NCI-H1417 (cell line): ENCODE measurements at regions not wholly inside any gene's neighbourhood (a gene's known extent, or its start where the extent isn't known, plus 50 kb on each side); places are given as distances from the start of the nearest gene placed in this dataset.

Experiments
- DNase-seq, 3 experiments: peaks; one replicate each; lab custom pipeline; 2025; lab: John Stamatoyannopoulos, UW

DNA sequence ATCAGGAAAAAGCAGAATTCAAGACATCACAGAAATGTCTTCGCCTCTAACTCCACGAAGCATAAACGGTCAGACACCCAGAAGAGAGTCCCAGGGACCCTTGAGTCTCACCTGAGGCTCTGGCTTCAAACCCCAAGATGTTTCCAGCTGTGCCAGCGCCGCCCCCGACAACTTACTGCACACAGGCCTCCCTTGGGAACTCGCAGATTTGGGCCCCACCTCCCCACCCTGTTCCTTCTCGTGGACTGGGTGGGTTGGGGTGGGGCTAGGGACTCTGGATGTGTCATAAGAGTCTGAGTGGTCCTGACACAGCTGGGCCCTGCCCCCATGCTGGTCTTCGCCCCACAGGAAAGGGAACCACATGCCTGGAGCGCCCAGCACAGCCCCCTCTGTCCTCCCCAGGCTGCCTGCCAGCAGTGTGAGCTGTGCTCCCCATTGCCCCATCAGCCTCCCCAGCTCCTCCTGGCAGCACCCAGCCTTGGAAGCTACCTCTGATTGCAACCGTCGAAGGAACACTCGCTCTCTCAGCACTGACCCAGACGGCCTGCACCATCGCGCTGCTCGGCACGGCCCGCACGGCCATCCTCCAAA, 147.5 kb downstream of the CRYBB2 start:
- DNase-seq = no peak

DNA sequence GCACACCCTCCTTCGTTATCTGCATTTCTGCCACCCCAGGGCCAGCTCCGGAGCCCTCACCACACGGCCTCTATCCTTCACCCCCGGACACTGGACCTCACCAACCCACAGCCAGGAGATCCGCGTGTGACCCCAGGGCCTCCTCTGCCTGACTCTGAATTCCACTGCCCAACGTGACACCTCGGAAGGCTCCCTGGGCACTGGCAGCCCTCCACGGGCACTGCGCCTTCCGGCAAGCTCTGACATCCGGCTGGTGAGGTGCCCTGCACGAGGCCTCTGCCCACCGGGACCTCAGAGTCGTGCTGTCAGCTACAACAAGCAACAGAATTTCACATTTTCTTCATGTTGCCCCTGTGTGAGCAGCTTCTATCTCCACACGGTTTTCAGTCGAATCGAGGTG, 148.3 kb downstream of the CRYBB2 start:
- DNase-seq = no peak

DNA sequence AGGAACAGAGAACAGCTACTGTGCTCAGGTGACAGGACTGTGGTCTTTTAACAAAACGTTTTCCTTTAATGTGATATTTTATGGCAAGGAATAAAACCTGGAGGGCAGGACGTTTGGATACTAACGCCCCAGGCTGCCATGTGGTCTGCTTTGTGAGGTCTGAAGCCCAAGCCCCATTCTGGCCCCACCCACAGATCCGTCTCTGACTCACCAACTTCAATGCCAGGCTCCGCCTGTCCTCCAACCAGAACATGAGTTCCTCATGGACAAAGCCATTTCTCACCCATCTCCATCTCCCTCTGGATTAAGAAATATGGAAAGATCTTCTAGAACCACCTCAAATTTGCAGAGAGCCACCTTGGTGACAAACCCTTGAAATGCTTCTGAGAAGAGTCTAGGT, 148.8 kb downstream of the CRYBB2 start:
- DNase-seq = no peak

DNA sequence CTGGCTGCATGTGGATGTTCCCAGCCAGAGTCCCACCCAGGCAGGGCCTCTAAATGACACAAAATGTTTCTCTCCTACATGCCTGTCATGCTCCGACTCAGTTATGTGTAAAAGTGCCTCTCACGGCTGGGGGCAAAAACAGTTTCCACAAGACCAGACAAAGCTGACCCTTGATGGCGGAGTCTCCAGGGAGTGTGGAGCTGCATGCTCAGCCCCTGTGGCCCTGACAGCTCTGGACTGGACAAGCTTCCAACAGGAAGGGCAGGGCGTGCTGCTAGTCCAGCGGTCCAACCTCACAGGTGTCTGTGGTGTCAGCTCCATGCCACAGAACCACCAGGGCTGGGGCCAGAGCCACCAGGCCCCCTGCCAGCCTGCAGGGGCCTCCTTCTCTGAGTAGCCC, 149.6 kb downstream of the CRYBB2 start:
- no peak for DNase-seq

DNA sequence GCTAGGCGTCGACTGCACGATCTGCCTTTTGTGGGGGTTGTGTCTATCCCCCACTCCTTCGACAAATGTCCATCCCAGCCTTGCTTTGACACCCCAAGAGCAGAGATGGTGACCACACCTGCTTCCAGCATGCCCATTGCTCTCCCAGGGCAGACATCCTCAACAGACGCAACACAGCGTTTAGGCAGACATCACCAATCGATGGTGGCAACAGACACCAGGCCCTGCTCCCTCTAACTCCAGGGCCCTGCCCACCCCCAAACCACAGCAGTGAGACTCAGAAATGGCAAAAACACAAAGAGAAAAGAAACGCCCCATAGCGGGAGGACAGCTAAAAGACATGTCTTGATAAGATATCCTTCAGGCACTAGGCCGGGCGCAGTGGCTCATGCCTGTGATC, 150.9 kb downstream of the CRYBB2 start:
- no peak for DNase-seq

DNA sequence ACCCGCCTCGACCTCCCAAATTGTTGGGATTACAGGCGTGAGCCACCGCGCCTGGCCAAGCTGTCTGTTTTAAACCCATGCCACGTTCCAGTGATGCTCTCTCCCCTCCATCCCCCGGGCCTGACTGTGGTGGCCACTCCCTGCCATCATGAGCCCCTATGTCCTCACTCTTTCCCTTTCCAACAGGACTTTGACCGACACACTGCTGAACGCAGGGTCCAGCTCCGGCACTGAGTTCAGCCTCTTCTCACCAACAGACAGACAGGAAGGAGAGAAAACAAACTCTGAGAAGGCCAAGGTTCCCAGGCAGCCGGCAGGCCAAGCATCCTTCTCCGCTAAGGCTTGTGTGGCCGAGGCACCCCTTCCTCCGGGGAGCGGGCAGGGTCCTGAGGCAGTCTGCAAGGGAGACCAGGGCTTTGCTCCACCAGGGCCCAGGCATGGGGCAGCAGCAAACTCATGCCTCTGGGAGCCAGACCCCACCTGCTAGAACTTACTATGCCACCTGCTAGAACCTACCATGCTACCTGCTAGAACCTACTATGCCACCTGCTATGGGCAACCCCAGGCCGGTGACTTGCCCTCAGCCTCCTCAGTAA, 152.7 kb downstream of the CRYBB2 start:
- DNase-seq = no peak

DNA sequence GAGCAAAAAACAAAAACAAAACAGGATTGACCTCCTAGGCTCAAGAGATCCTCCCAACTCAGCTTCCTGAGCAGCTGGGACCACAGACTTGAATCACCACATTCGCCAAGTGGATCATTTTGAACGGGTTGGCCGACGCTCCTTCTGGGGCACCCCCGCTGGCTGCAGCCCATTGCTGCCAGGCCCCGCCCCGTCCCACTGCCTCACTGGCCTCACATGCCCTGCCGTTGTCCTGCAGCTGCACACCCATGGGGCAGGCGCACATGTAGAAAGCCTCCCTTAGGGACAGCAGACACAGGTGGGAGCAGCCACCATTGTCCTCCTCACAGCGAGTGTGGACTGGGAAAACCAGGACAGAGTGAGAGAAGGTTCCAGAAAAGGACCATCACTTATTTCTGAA, 154.5 kb downstream of the CRYBB2 start:
- DNase-seq = no peak

DNA sequence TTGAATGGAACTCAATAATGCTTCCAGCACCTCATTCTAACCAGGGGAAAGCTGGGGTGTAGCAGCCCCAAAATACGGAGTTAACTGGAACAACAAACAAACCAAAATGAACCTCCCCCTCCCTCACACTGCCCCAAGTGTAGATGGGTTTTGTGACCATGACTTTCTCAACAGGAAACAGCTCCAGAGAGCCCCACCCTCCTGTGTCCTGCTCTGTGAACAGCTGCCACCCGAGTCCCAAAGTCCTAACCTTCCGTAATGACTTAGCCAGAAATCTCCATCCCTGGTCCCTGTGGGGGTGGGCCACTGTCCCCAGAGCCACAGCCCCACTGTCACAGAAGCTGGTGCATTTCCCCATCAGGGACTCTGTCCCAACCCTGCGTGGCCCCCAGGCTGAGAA, 155.4 kb downstream of the CRYBB2 start:
- DNase-seq = no peak

DNA sequence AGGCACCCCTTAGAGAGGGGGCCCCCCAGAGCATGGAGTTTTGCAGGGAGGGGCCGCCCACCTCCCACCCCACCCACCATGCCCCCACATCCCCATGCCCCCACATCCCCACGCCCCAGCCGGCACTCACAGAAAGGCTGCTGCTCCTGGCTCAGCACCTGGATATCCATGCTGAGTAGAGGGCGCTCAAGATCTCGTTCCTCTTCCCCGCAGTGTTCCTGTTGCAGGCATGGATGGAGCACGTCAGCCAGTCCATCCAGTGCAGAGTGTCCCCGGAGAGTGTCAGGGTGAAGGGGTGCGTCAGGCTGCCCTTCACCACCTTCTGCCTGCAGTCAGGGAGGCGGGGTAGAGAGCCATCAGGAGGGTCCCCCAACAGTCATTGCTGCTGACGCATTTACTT, 156.2 kb downstream of the CRYBB2 start:
- DNase-seq = no peak

DNA sequence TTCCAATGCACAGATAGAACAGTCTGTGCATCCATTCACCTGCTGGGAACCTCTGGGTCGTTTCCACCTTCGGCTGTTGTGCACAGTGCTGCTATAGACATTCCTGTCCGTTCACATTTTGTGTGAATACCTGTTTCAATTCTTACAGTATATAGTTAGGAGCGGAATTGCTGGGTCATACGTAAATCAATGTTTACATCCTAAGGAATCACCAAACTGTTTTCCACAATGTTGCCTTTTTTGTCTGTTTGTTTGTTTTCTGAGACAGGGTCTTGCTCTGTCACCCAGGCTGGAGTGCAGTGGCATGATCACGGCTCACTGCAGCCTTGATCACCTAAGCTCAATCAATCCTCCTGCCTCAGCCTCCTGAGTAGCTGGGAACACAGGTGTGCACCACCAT, 158.3 kb downstream of the CRYBB2 start:
- DNase-seq = no peak

DNA sequence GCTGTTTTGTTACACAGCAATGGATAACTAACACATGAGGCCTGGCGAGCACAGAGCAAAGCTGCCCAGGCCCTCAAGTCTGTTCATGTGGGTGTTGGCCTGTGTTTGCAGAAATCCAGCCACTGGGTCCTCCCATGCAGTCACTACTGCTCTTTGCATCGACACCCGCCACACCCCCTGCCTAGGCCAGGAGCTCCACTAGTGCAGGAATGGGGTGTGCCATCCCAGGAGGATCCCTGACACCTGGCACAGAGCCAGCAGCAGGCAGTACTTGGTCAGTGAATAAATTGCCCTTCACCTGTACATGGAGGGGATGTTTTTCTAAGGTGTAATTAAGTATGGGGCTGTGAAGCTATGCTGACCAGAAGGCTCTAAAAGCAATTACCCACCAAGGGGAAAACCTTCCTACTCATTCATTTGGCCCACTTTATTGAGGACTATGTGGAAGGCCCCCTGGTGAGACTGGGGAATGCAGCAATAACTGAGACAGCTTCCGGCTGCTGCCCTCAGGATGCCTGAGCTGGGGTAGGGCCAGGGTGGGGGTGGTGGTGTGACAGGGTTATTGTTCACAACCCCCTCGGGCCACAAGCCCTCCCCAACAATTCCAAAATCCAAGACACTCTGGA, 160.8 kb downstream of the CRYBB2 start:
- peak in 1 of 3 experiments; percentile 0 for DNase-seq

DNA sequence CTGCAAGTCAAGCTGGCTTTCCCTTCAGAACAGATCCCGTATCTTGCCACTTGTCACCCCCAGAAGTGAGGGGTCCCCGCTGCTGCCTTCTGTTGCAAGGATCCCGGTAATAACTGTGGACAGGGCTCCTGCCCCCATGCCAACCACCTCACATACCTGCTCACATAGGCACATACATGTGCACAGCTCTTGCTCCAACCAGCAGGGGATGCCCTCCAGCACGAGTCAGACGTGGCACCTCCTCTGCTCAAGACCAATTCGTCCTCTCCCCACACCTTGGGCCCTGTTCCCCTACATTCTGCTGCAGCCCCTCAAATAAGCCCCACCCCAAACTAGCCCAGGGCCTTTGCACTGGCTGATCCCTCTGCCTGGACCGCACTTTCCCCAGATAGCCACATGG, 163.3 kb downstream of the CRYBB2 start:
- DNase-seq = peak in 1 of 3 experiments; percentile 8

DNA sequence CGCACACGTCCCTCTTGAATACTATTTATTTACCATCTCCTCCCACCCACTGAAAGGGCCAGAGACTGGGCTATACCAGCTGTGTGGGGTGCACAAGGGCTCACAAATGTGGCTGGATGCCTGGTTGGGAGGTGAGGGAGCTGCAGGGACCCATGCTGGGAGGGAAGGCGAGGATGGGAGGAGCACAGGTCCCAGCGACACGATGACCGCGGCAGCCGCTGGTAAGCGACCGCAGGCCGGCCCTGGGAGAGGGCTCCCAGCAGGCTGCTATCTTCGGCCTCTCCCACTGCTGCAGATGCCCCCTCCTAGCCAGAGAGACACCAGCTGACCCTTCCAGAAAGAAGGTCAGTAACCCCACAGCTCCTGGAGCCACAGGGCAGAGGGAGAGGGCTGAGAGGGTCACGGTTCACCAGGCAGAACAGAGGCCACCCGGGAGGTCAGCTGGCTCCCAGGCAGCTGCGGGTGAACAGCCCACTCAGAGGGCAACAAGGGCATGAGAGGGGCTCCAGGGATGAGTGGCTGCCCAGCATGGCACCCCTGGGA, 163.9 kb downstream of the CRYBB2 start:
- DNase-seq = peak in 2 of 3 experiments; percentile 2 to 8

DNA sequence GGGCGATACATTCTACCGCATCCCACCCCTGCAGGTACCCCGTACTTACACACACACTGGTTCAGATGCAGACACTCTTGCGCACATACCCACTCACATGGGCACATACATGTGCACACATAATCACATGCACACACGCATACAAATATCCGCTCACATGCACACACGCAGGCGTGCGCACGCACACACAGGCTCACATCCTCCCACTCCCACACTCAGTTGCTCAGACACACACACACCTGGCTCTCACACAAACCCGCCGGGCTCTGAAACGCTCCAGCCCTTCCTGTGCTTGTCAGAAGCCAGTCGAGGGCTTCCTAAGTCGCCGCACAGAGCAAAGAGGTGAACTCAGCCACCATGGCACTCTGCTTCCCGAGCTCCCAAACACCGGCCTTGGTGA, 164.5 kb downstream of the CRYBB2 start:
- no peak for DNase-seq

DNA sequence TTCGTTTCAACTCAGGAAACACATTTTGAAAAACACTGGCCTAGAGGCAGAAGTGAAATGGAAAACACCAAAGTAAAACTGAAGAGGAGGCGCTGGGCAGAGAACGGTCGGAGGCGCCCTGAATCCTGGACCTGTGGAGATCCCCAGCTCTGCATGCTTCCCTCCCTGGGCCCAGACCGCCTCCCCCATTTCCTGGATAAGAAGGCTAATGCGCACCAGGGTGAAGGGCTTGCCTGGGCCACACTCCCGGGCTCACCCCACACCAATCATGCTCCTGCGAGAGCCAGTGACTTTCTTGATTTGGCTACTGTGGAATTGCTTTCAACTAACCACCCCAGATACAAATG, 167.1 kb downstream of the CRYBB2 start:
- DNase-seq = no peak

DNA sequence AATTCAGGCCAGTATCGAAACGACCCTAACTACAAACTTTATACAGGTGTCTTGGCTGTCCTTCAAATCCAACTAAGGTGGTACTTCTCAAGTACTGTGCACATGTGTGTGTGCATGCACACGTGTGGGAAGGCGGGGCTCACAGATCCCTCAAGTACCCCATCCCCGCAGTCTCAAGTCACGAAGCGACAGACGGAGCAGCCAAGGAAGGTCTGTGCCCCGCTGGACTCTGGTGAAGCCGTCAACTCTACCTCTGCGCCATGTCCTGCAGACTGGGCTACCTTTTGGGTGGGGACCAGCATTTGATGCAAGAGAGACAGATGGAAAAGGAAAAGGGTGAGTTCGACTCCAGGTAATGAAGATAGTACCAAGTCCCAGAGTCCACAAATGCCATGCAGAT, 169.0 kb downstream of the CRYBB2 start:
- DNase-seq = no peak

DNA sequence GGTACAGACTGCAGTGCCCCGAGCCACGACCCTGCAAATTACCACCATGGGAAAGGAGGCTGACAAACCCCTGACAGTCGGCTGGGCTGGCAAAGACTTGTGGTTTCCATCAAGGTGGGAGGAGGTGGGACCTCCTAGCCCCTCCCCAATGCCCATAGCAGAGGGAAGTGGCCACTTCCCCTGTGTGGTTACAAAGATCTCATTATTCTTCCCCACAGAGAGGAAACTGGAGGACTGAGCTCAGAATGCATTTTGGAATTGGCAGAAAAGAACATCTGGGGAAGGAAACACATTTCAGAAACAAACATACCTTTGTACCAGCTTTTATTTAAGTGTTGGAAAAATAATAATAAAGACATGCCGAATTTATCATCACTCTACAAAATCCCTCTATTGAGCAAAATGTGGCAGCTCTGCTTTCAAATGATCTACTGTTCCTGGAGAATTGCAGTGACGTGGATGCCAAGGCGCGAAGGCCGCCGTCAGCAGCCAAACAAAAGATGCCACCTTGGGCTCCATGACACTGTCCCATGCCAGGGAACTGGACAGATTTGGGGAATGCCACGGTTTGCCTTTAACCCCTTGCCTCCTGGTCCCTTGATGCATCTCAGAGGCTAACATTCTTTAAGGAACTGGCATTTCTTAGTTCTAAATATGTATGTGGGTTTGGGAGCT, 169.6 kb downstream of the CRYBB2 start:
- no peak for DNase-seq

DNA sequence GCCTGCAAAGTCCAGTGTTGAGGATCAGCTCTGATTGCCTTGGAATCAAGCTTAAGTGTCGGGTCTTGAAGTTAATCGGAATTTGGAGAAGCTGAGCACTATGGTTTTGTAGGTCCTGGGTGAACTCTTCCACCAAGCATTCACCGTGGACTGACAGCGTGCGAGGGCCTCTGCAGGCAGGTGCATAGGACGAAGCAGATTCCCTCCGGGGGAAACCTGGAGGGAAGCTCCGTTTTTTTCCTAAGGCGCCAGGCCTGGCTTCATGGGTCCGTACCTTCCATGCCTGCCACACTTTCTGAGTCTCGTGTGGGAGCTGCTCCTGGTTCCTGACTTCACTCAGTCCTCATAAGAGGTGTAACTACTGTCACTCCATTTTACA, 170.1 kb downstream of the CRYBB2 start:
- no peak for DNase-seq

DNA sequence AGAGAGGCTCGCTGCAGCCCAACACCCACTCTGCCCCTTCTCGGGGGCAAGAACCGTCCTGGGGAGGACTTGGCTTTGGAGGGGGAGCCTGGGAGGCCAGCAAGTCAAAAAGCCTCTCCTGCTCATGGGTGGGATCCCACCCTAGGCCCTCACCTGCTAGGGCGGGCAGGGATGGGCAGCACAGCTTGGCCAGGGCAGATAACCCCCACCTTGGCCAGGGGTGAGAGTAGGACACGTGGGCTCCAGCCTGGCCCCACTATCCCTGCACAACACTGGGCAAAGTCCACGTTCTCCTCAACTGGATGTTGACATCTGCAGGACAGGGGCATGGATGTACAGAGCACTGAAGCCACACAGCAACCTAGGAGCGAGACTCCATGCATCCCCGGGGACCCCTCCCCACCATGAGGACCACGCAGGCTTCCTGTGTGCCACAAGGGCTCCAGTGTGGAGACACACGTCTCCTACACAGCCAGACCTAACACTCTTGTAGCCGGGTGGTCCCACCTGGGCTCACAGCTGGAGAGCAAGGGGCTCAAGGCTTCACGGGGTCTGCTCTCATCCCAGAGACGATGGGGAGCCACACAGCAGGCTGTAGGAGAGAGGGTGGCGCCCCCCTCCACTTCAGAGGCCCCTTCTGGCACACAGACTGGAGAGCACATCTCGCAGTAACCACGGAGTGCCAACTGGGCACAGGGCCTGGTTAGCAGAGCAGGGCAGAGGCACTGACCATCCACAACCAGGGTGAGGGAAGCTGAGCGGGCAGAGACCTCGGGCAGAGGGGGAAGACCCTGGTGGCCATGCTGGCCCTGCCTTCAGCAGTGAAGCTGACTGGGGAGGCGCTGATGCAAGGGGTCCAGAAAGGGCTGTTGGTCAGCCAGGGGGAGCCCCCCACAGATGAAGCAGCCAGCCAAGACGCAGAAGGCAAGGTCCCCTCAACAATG, 171.1 kb downstream of the CRYBB2 start:
- no peak for DNase-seq

DNA sequence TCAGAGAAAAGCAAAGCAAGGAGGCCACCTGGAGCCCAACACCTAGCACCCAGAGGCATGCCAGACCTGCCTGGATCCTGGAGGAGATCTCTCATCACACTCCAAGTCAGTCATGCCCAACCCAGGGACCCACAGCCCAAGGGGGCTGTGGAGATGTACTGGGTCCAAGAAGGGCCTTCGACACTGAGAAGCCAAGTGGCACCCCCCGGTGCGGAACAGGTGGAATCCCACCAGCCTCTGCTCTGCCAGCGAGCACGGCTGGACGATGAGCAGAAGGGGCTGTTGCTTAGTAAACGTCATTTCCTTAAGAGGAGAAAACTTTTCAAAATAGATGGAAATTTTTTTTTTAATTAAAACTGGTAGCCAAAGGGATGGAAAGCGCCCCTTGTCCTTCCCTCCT, 171.9 kb upstream of the GRK3 start:
- DNase-seq = no peak

DNA sequence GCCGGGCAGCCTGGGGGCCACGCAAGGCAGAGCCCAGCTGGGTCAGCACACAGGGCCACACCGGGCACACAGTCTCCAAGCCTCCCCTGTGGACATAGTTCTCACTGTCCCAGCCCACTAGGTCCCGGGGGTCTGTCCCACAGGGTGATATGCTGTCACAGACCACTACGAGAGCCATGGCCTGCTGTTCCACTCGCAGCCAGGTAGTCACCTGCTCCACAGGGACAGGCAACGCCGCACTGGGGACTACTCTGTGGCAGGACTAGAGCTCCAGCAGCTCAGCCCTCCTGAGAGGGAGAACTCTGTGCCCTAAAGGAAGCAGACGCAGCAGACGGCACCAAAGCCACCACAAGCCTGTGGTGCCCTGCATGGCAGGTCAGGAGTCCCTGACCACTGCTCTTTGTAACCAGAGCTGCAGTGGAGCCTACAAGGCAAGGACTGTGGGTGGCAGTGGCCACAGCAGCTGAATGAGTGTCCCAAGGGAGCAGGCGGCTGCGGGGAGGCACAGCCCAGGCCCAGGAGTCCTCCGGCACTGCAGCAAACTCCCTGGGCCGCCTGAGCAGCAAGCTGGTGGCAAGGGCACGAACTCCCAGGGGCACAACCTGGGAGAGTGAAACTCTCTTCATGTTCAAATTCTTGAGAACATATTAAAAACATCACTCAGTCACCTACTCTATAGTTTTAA, 171.2 kb upstream of the GRK3 start:
- DNase-seq = no peak
